Mesenchymal stem cell (in vitro differentiated cells and primary cell): ENCODE measurements at regions not wholly inside any gene's neighbourhood (a gene's known extent, or its start where the extent isn't known, plus 50 kb on each side); places are given as distances from the start of the nearest gene placed in this dataset.

Experiments used
- DNase-seq: peaks from one replicate; pipeline ENCODE4 v3.0.0-alpha.2; 2013
- H2AFZ ChIP-seq: one replicate; pipeline ENCODE4 v1.6.1; 2013; ENCODE audit warnings: low read depth, mild to moderate bottlenecking, control low read depth, inconsistent platforms, low read length, moderate library complexity
- H2AK5ac ChIP-seq: 2 replicates; pipeline ENCODE4 v1.6.1; 2013; ENCODE audit warnings: low read length, moderate library complexity, mild to moderate bottlenecking, inconsistent platforms; ENCODE audit not compliant: severe bottlenecking
- H2BK120ac ChIP-seq: one replicate; pipeline ENCODE4 v1.6.1; 2013; ENCODE audit warnings: low read depth, mild to moderate bottlenecking, inconsistent platforms, low read length, moderate library complexity
- H2BK12ac ChIP-seq, 2 experiments: one replicate each; pipeline ENCODE4 v1.6.1; 2013; ENCODE audit warnings: inconsistent platforms in 2 of 2, low read length in 2 of 2, mild to moderate bottlenecking in 2 of 2, moderate library complexity in 2 of 2, control low read depth in 1 of 2
- H2BK15ac ChIP-seq: one replicate; pipeline ENCODE4 v1.6.1; 2013; ENCODE audit warnings: mild to moderate bottlenecking, low read depth, inconsistent platforms; ENCODE audit not compliant: poor library complexity, severe bottlenecking
- H2BK5ac ChIP-seq: 2 replicates; pipeline ENCODE4 v1.6.1; 2013; ENCODE audit warnings: low read depth, mild to moderate bottlenecking, low read length, control low read depth, inconsistent platforms; ENCODE audit not compliant: poor library complexity, severe bottlenecking
- H3K14ac ChIP-seq, 2 experiments: one replicate each; pipeline ENCODE4 v1.6.1; 2013; ENCODE audit warnings: inconsistent platforms in 2 of 2, low read length in 2 of 2, control low read depth in 1 of 2, mild to moderate bottlenecking in 1 of 2, moderate library complexity in 1 of 2
- H3K18ac ChIP-seq, 2 experiments: one replicate each; pipeline ENCODE4 v1.6.1; 2013; ENCODE audit warnings: inconsistent platforms in 2 of 2, low read length in 2 of 2, control low read depth in 1 of 2, low read depth in 1 of 2, mild to moderate bottlenecking in 1 of 2
- H3K23ac ChIP-seq, 2 experiments: one replicate each; pipeline ENCODE4 v1.6.1; 2013; ENCODE audit warnings: inconsistent platforms in 2 of 2, low read length in 2 of 2, mild to moderate bottlenecking in 2 of 2, moderate library complexity in 2 of 2, control low read depth in 1 of 2
- H3K27ac ChIP-seq: 2 replicates; pipeline ENCODE4 v1.5.1; 2013; ENCODE audit warnings: mild to moderate bottlenecking, moderate library complexity, low read length, control low read depth, inconsistent platforms; ENCODE audit not compliant: poor library complexity, severe bottlenecking
- H3K27me3 ChIP-seq, 2 experiments: 2 replicates each; pipeline versions ENCODE4 v1.6.1 to v1.7.0; 2013; ENCODE audit warnings: low read length in 2 of 2, mild to moderate bottlenecking in 2 of 2, moderate library complexity in 2 of 2, control low read depth in 1 of 2, inconsistent platforms in 1 of 2; ENCODE audit not compliant: control insufficient read depth in 1 of 2, insufficient read depth in 1 of 2
- H3K36me3 ChIP-seq, 2 experiments: 2 replicates each; pipeline versions ENCODE4 v1.6.1 to v1.7.0; 2013; ENCODE audit warnings: low read length in 2 of 2, control low read depth in 1 of 2, inconsistent platforms in 1 of 2, low read depth in 1 of 2, mild to moderate bottlenecking in 1 of 2; ENCODE audit not compliant: insufficient read depth in 2 of 2, control insufficient read depth in 1 of 2
- H3K4ac ChIP-seq, 2 experiments: one replicate each; pipeline ENCODE4 v1.6.1; 2013; ENCODE audit warnings: inconsistent platforms in 2 of 2, low read length in 2 of 2, mild to moderate bottlenecking in 2 of 2, moderate library complexity in 2 of 2, control low read depth in 1 of 2, low read depth in 1 of 2
- H3K4me1 ChIP-seq: 2 replicates; pipeline ENCODE4 v1.6.1; 2013; ENCODE audit warnings: low read depth, low read length, control low read depth; ENCODE audit not compliant: control insufficient read depth, insufficient read depth
- H3K4me2 ChIP-seq: 2 replicates; pipeline ENCODE4 v1.6.1; 2013; ENCODE audit warnings: low read length, mild to moderate bottlenecking, inconsistent platforms; ENCODE audit not compliant: poor library complexity, severe bottlenecking
- H3K4me3 ChIP-seq, 2 experiments: 2 replicates each; pipeline versions ENCODE4 v1.5.1 to v1.7.0; 2013; ENCODE audit warnings: low read length in 2 of 2, mild to moderate bottlenecking in 2 of 2, control low read depth in 1 of 2, low read depth in 1 of 2; ENCODE audit not compliant: insufficient read depth in 1 of 2
- H3K79me1 ChIP-seq: replicated peaks from 2 replicates; pipeline ENCODE4 v1.6.1; 2013; ENCODE audit warnings: mild to moderate bottlenecking, control low read depth, low read length, inconsistent platforms; ENCODE audit not compliant: poor library complexity, severe bottlenecking
- H3K9ac ChIP-seq: 2 replicates; pipeline ENCODE4 v1.7.0; 2013; ENCODE audit warnings: mild to moderate bottlenecking, low read length, moderate library complexity
- H3K9me3 ChIP-seq: 2 replicates; pipeline ENCODE4 v1.7.0; 2013; ENCODE audit warnings: mild to moderate bottlenecking, low read length; ENCODE audit not compliant: control insufficient read depth
- H4K8ac ChIP-seq: one replicate; pipeline ENCODE4 v1.6.1; 2013; ENCODE audit warnings: inconsistent platforms, mild to moderate bottlenecking, low read length, moderate library complexity
- H4K91ac ChIP-seq: one replicate; pipeline ENCODE4 v1.6.1; 2013; ENCODE audit warnings: mild to moderate bottlenecking, low read length, inconsistent platforms
- WGBS: methylation state at CpG from one replicate; pipeline ENCODE4 v1.1.7; 2013; ENCODE audit warnings: mixed read lengths; 5-methylcytosine and 5-hydroxymethylcytosine counted together

DNA sequence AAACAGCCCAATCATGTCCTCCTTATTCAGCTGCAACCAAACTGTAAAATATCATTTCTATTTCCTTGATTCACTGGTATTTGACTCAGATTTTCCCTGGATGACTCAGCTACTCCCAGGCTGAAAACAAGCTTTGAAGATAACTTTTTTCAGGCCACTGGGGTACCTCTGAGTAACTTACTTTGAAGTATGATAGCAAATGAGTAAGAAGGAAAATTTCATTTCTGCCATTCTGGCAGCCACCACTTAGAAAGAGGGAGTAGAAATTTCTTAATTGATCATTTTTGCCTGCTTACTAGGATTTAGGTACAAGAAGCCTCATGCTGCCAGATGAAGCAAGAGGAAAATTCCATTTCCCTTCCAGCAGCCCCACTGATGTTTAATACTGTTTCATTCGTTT lies 247.4 kb downstream of the PRELID2 start:
- Histone ChIP-seq H3K4me3 (peak overlapping the region in 1 of 2 experiments; percentile 12), H3K23ac (no peak overlapping the region), H4K8ac (no peak overlapping the region), H3K4ac (no peak overlapping the region), H2BK15ac (no peak overlapping the region), H4K91ac (no peak overlapping the region), H3K4me1 (peaks cover 2% of the 10 kb centered on the region), H2AK5ac (no peak overlapping the region), H3K36me3 (no peaks in the 10 kb centered on the region), H3K18ac (no peak overlapping the region), H2BK12ac (no peak overlapping the region), H3K27me3 (no peaks in the 10 kb centered on the region), H2BK120ac (no peak overlapping the region), H3K14ac (no peak overlapping the region), H2BK5ac (no peak overlapping the region), H2AFZ (no peak overlapping the region), H3K9ac (peak overlapping the region; percentile 52), H3K27ac (peak overlapping the region; percentile 69), H3K4me2 (no peak overlapping the region), H3K9me3 (no peaks in the 10 kb centered on the region), H3K79me1 (no peaks in the 10 kb centered on the region)
- WGBS: 89% methylated on average over 1 of the region's 1 CpG
- DNase-seq: peak; percentile 79

GRCh38 chr5:145587308-145587672 lies 247.9 kb downstream of the PRELID2 start:
- no peaks in the 10 kb centered on the region for H3K79me1 ChIP-seq
- no peak for DNase-seq
- H3K4me3 ChIP-seq: no peak overlapping the region
- H3K27me3 ChIP-seq: no peaks in the 10 kb centered on the region
- no peak overlapping the region for H2BK12ac ChIP-seq
- no peak overlapping the region for H3K14ac ChIP-seq
- no peak overlapping the region for H2AFZ ChIP-seq
- WGBS: 83% methylated on average over 6 of the region's 6 CpGs
- no peaks in the 10 kb centered on the region for H3K36me3 ChIP-seq
- H3K4me2 ChIP-seq: no peak overlapping the region
- H3K4ac ChIP-seq: no peak overlapping the region
- H3K9me3 ChIP-seq: no peaks in the 10 kb centered on the region
- H3K9ac ChIP-seq: peak overlapping the region; percentile 13
- H2BK5ac ChIP-seq: no peak overlapping the region
- no peak overlapping the region for H2BK120ac ChIP-seq
- no peak overlapping the region for H2AK5ac ChIP-seq
- no peak overlapping the region for H4K91ac ChIP-seq
- H3K23ac ChIP-seq: no peak overlapping the region
- no peak overlapping the region for H4K8ac ChIP-seq
- H2BK15ac ChIP-seq: no peak overlapping the region
- no peak overlapping the region for H3K18ac ChIP-seq
- H3K4me1 ChIP-seq: peaks cover 2% of the 10 kb centered on the region
- peak overlapping the region; percentile 25 for H3K27ac ChIP-seq

GRCh38 chr5:145586661-145587307 lies 248.4 kb downstream of the PRELID2 start:
- Histone ChIP-seq H3K9me3 (no peaks in the 10 kb centered on the region), H3K18ac (no peak overlapping the region), H3K4me1 (peaks cover 2% of the 10 kb centered on the region), H3K79me1 (no peaks in the 10 kb centered on the region), H3K36me3 (no peaks in the 10 kb centered on the region), H2BK12ac (no peak overlapping the region), H3K27me3 (no peaks in the 10 kb centered on the region), H2BK5ac (no peak overlapping the region), H2AFZ (no peak overlapping the region), H2AK5ac (peak overlapping the region; percentile 77), H3K27ac (peak overlapping the region; percentile 25), H4K91ac (no peak overlapping the region), H3K4me2 (no peak overlapping the region), H2BK15ac (no peak overlapping the region), H3K4me3 (no peak overlapping the region), H3K9ac (peak overlapping the region; percentile 4), H4K8ac (no peak overlapping the region), H2BK120ac (no peak overlapping the region), H3K14ac (no peak overlapping the region), H3K23ac (no peak overlapping the region), H3K4ac (no peak overlapping the region)
- 66% methylated on average over 3 of the region's 5 CpGs for WGBS
- DNase-seq: no peak

DNA sequence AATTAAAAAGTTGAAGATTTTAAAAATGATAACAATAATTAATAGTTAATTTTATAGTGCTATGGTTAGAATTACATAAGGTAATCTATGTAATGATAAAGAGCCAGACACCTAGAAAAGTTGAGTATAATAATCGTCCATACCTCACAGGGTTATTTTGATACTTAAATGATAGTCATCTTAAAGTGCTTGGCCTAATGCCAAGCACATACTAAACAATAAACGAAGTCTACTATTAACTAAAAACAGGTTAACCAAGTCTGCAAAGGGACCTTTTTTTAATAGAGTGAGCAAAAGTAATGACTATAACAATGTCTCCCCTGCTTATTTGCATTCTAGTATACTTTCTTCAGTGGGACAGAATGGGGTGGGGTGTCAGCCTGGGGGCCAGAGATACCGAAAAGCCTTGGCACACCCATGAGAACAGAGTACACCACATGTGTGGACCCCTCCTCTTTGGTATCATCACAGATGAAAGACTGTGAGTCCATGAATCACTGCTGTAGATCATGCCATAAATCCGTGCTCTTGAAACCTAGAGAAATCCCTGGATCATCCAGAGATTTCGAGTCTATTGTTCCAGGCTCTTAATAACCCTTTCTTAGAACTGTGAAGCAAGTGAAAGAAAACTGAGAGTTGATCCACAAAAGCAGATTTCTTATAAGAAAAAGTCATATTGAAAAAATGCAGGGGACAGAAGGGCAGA lies 249.5 kb downstream of the PRELID2 start:
- Histone ChIP-seq H2AFZ (no peak overlapping the region), H3K4me2 (no peak overlapping the region), H3K27me3 (no peaks in the 10 kb centered on the region), H4K8ac (no peak overlapping the region), H3K27ac (no peak overlapping the region), H3K18ac (no peak overlapping the region), H2BK120ac (no peak overlapping the region), H3K9ac (no peak overlapping the region), H2AK5ac (no peak overlapping the region), H3K79me1 (no peaks in the 10 kb centered on the region), H3K4ac (no peak overlapping the region), H3K4me1 (peaks cover 2% of the 10 kb centered on the region), H2BK12ac (no peak overlapping the region), H3K23ac (no peak overlapping the region), H4K91ac (no peak overlapping the region), H3K4me3 (no peak overlapping the region), H3K14ac (no peak overlapping the region), H3K36me3 (no peaks in the 10 kb centered on the region), H2BK5ac (no peak overlapping the region), H2BK15ac (no peak overlapping the region), H3K9me3 (no peaks in the 10 kb centered on the region)
- 100% methylated on average over 3 of the region's 5 CpGs for WGBS
- DNase-seq: no peak
